Osteoblast (primary cell): ENCODE measurements at regions not wholly inside any gene's neighbourhood (a gene's known extent, or its start where the extent isn't known, plus 50 kb on each side); places are given as distances from the start of the nearest gene placed in this dataset.
"Not testable (repeated sequence)": the region's sequence is repeated elsewhere in the genome, so short reads cannot be mapped to it uniquely, and the experiment has no call there.

ENCODE experiments used
- DNase-seq: peaks from one replicate; pipeline ENCODE4 v3.0.0; 2011; ENCODE audit warnings: low spot score, mixed read lengths; ENCODE audit not compliant: insufficient read length; ENCODE audit errors: missing footprints
- H2AFZ ChIP-seq: 2 replicates; pipeline ENCODE4 v1.6.0; 2011; ENCODE audit warnings: mild to moderate bottlenecking, low read length
- H3K27ac ChIP-seq: 2 replicates; pipeline ENCODE4 v1.5.1; 2011; ENCODE audit warnings: mild to moderate bottlenecking, low read depth, low read length, moderate library complexity
- H3K27me3 ChIP-seq: 2 replicates; pipeline ENCODE4 v1.6.0; 2012; ENCODE audit warnings: mild to moderate bottlenecking, control low read depth, inconsistent platforms, low read length, moderate library complexity; ENCODE audit not compliant: insufficient read depth
- H3K36me3 ChIP-seq: 2 replicates; pipeline ENCODE4 v1.5.1; 2011; ENCODE audit warnings: mild to moderate bottlenecking, low read length, control low read depth, moderate library complexity; ENCODE audit not compliant: insufficient read depth
- H3K4me1 ChIP-seq: 2 replicates; pipeline ENCODE4 v1.5.1; 2011; ENCODE audit warnings: mild to moderate bottlenecking, low read length, control low read depth, moderate library complexity; ENCODE audit not compliant: insufficient read depth
- H3K4me2 ChIP-seq: 2 replicates; pipeline ENCODE4 v1.6.0; 2011; ENCODE audit warnings: mild to moderate bottlenecking, low read length; ENCODE audit not compliant: insufficient read depth
- H3K4me3 ChIP-seq: fragments of 200-600 bp; sonication (generic); 3 replicates; pipeline ENCODE4 v1.5.1; 2012; ENCODE audit warnings: mild to moderate bottlenecking, low read length, inconsistent platforms; ENCODE audit not compliant: insufficient read depth
- H3K79me2 ChIP-seq: 2 replicates; pipeline ENCODE4 v1.6.0; 2012; ENCODE audit warnings: mild to moderate bottlenecking, low read length, control low read depth, inconsistent platforms; ENCODE audit not compliant: insufficient read depth
- H3K9me3 ChIP-seq: 2 replicates; pipeline ENCODE4 v1.5.1; 2011; ENCODE audit warnings: low read depth, low read length, control low read depth
- H4K20me1 ChIP-seq: 2 replicates; pipeline ENCODE4 v1.6.0; 2012; ENCODE audit warnings: mild to moderate bottlenecking, low read length, control low read depth; ENCODE audit not compliant: insufficient read depth
- CTCF ChIP-seq: IDR thresholded peaks from 2 replicates; pipeline ENCODE4 v1.5.1; 2011; ENCODE audit warnings: mild to moderate bottlenecking, low read depth, low read length, moderate library complexity; ENCODE audit errors: extremely low read depth

- DNase-seq: no peak
- Histone ChIP-seq H2AFZ (no peak overlapping the region), H3K36me3 (no peaks in the 10 kb centered on the region), H3K4me1 (no peaks in the 10 kb centered on the region), H3K4me2 (no peak overlapping the region), H4K20me1 (no peaks in the 10 kb centered on the region), H3K79me2 (no peaks in the 10 kb centered on the region), H3K27me3 (no peaks in the 10 kb centered on the region), H3K4me3 (no peak overlapping the region), H3K27ac (no peak overlapping the region), H3K9me3 (no peaks in the 10 kb centered on the region)
- TF ChIP-seq CTCF: no peak
Observed at GRCh38 chr2:133675-134593, 87.6 kb upstream of the FAM110C start.

GRCh38 chr2:126769-127168 is 80.5 kb upstream of the FAM110C start:
- H3K9me3 ChIP-seq, H3K4me2 ChIP-seq, H3K36me3 ChIP-seq, H3K4me3 ChIP-seq, H3K27ac ChIP-seq, H3K27me3 ChIP-seq, H3K79me2 ChIP-seq, H3K4me1 ChIP-seq, H2AFZ ChIP-seq, H4K20me1 ChIP-seq, DNase-seq: not testable (repeated sequence)

GRCh38 chr2:124241-124880 is 78.1 kb upstream of the FAM110C start:
- Histone ChIP-seq H3K36me3 (no peaks in the 10 kb centered on the region), H3K9me3 (no peaks in the 10 kb centered on the region), H3K4me3 (no peak overlapping the region), H3K79me2 (no peaks in the 10 kb centered on the region), H4K20me1 (no peaks in the 10 kb centered on the region), H2AFZ (no peak overlapping the region), H3K27ac (no peak overlapping the region), H3K27me3 (no peaks in the 10 kb centered on the region), H3K4me1 (no peaks in the 10 kb centered on the region), H3K4me2 (no peak overlapping the region)
- no peak for TF ChIP-seq CTCF
- no peak for DNase-seq

- H3K36me3 ChIP-seq: no peaks in the 10 kb centered on the region
Observed at GRCh38 chr2:116953-117352, 70.6 kb upstream of the FAM110C start.

More at GRCh38 chr2:116953-117352, 70.6 kb upstream of the FAM110C start:
- no peaks in the 10 kb centered on the region for H3K79me2 ChIP-seq
- H2AFZ ChIP-seq: no peak overlapping the region
- no peaks in the 10 kb centered on the region for H4K20me1 ChIP-seq
- H3K4me1 ChIP-seq: no peaks in the 10 kb centered on the region
- TF ChIP-seq CTCF: no peak
- H3K27me3 ChIP-seq: no peaks in the 10 kb centered on the region
- no peak overlapping the region for H3K4me2 ChIP-seq
- H3K9me3 ChIP-seq: no peaks in the 10 kb centered on the region
- no peak for DNase-seq
- H3K4me3 ChIP-seq: no peak overlapping the region
- H3K27ac ChIP-seq: no peak overlapping the region
